HG03571 (cell line): ENCODE measurements at regions not wholly inside any gene's neighbourhood (a gene's known extent, or its start where the extent isn't known, plus 50 kb on each side); places are given as distances from the start of the nearest gene placed in this dataset.

Experiments
- ATAC-seq: cut with Tn5 transposase; IDR thresholded peaks from one replicate; pipeline ENCODE4 v1.9.1; 2021; ENCODE audit not compliant: unreplicated experiment

- no peak for ATAC-seq
Observed at GRCh38 chr1:4086085-4086850, 186.2 kb upstream of the C1orf174 start.

GRCh38 chr1:4086921-4087320 is 186.8 kb upstream of the C1orf174 start:
- ATAC-seq = no peak

DNA sequence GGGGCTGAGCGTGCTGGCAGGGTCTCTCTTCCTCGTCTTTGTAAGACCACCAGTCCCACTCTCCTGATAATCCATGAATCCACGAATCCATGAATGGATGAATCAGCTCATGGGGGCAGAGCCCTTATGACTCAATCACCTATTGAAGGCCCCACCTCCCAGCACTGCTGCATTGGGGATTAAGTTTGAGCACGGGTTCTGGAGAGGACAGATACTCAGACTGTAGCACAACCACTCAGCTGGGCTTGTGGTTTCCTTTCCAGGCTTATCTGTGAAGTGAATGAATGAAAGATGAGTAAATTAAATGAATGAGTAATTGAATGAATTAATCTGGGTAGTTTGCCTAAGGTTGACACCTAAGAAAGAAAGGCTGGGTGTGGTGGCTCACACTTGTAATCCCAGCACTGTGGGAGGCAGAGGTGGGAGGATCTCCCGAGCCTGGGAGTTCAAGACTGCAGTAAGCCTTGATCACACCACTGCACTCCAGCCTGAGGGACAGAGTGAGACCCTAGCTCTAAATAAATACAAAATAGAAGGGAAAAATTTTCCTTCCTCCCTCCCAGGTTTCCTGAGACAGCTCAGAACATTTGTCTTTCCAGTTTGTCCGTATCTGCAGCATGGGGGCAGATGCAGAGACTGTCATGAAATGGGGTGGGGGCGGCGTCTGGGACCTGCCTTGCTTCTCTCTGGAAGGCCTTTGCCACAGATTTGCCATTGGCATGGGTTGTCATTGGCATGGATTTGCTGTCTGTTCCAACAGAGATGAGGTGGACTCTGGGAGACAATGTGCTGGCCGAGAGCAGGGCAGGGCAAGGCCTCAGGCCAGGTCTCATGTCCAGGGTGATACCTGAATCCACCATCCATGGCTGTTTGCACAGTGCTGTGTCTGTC is 187.7 kb upstream of the C1orf174 start:
- ATAC-seq = no peak

DNA sequence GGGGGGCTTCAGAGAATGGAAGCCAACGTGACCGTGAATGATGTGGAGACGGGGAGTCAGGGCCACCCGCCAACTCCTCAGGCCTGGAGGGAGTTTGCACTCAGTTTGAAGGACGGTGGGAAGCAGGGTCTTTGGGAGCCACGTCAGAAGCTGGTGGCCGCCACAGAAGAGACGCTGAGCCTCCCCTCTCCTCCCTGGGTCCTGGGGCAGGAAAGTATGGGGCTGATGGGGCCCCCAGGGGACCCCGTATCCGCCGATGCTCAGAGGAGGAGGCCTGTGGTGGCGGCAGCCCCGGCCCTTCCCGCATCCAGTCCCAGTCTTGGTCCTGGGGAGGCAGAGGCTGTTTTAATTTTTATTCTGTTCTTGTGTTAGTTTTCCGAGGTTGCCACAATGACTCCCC is 188.6 kb upstream of the C1orf174 start:
- no peak for ATAC-seq

DNA sequence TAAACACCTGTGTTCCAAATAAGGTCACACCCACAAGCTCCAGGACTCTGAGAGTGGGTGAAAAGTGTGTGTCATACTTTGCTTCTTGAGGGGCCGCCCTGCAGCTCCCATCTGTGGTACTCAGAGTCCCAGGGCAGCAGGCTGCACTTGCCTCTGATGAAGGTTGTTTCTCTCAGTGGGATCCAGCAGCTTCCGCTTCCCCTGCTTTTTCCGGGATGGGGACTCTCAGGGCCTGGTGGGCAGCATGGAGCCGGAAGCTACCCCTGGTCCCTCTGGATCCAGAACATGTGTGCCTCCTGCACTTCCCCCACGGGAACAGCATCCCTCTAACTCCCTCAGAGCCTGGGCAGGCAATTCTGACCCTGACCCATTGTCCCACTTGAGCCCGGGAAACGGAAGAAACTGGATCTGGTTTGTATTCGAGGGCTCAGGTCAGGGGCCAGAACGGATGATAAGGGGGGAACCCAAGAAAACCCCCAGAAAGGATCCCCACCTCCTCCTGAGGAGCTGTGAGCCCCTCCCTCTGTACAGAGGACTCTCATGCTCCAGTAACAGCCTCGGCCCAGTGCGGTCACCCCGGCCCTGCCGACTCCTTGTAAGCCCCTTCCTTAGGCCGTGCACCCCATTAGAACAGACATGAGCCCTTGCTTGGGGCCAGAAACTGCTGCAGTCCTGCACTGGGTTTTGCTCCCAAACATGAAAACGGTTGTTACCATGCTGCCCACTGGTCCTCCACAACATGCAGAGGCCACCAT is 189.5 kb upstream of the C1orf174 start:
- no peak for ATAC-seq

- ATAC-seq = no peak
Observed at GRCh38 chr1:4090556-4090955, 190.5 kb upstream of the C1orf174 start.

DNA sequence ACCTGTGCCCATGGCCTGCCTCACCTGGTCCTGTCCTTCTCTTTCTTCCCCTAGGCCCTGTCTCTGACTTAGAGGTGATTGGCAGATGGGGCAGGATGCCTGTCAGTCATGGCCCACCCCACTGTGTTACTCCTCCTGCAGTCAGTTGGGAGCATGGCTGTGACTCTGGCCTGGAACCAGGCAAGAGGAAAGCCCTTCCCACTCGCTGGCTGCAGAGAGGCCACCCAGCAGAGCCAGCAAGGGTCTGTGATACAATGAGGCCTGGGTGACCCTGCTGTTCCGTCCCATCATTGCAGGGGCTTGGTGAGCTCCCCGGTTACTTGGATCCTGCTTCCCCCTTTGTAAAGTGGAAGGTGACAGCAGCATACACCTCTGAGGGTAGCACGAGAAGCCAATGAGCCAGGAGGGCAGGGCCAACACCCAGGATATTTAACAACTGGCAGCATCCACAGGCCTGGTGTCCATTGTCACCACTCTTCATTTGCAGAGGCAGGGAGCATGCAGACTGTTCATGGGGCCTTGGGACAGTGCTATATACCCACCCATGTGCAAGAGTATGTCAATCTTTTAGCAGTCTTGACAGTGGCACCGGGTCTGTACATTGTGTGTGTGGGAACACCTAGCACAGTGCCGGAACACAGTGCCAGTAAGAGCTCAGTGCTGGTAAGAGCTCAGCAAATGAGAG is 191.0 kb upstream of the C1orf174 start:
- ATAC-seq = no peak

DNA sequence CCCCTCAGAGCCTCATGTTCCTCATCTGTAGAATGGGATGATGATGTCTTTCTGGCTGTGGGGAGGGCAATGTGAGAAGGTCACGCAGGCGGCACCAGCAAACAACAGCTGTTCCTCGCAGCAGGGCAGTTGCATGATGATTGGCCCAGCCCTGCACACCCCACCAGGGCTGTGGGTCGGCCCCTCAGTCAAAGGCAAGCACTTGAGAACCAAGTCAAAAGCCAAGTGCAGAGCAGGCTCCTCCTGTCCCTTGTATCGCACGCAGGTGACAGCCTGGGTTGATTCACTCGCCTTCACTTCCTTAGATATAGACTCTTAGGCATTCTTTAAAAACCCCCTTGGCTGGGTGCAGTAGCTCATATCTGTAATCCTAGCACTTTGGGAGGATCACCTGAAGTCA is 191.9 kb upstream of the C1orf174 start:
- ATAC-seq = no peak

- no peak for ATAC-seq
Observed at GRCh38 chr1:4093856-4094565, 193.9 kb upstream of the C1orf174 start.

GRCh38 chr1:4095433-4095971 is 195.4 kb upstream of the C1orf174 start:
- ATAC-seq = no peak

- no peak for ATAC-seq
Observed at GRCh38 chr1:4101459-4102161, 201.5 kb upstream of the C1orf174 start.

DNA sequence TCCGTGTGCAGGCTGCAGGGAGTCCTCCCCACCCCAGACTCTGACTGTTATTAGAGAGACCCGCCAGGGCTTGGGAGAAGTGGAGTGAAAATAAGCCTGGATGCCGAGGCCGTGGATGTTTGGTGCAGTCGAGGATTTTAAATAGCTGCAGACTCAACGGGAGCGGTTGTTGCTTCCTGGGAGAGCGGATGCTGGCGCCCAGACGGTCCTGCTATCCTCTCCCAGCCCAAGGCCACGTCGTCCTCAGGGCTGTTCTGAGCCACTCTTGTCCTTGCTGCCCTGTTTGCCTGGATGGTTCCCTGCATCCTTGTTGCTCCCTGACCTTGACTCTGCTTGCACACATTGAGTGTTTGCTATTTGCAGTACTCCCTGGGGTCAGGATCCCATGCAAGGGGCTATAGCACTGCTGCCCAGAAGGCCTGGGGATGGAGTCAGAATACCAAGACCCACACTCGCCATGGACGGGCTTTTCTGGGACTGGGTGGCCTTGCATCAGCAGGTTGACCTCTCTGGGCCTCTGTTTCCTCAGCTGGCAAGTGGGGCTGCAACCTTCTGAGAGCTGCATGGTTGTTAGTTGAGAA is 205.3 kb upstream of the C1orf174 start:
- ATAC-seq = no peak

DNA sequence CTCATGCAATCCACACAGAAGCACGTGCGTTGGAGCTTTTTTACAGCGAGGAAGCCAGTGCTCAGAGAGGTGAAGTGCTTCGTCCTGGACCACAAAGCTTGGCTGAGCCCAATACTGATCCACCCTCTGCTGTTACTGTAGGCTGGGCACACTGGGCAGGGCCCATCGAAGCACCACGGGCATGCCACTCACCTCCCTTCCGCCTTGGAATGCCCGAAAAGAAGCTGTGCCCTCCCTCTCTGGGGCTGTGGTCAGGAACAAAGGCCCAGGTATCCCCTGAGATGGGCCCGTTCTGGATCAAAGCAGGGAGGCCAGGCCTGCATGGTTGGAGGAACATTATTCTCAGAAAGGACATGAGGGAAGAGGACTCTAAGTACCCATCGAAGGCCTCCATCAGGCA is 206.7 kb upstream of the C1orf174 start:
- no peak for ATAC-seq

DNA sequence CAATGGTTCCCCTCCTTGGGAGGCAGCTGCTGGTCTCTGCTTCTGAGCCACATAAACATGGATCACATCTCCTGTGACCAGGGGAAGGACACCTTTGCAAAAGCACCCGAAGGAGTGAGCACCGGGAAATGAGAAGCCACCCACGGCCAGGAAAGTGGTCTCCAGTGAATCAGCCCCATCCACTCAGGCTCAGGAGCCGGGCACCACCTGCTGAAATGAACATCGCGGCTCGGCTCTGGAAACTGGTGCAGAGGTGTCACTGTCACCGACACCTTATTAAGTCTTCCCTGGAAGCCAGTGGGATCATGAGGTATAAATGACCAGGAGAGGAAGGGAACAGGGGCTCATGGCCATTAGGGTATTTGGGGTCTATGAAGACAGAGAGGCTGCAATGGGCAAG is 207.2 kb upstream of the C1orf174 start:
- no peak for ATAC-seq

DNA sequence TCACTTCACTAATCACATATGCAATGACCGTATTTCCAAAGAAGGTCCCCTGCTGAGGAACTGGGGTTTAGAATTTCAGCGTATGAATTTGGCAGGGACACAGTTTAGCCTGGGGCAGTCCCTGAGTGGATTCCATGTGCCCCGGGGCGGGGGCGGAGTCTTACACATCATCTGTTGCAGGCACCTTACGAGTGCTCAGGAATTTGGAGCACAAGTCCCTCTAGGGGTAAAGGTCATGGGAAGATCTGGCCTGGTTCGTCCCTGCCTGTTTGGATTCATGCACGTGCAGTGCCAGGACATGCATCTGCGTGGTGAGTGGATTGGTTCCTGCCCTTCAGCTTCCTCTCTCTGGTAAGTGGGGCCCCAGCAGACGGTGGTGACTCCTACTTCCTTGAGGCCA is 208.3 kb upstream of the C1orf174 start:
- ATAC-seq = no peak

DNA sequence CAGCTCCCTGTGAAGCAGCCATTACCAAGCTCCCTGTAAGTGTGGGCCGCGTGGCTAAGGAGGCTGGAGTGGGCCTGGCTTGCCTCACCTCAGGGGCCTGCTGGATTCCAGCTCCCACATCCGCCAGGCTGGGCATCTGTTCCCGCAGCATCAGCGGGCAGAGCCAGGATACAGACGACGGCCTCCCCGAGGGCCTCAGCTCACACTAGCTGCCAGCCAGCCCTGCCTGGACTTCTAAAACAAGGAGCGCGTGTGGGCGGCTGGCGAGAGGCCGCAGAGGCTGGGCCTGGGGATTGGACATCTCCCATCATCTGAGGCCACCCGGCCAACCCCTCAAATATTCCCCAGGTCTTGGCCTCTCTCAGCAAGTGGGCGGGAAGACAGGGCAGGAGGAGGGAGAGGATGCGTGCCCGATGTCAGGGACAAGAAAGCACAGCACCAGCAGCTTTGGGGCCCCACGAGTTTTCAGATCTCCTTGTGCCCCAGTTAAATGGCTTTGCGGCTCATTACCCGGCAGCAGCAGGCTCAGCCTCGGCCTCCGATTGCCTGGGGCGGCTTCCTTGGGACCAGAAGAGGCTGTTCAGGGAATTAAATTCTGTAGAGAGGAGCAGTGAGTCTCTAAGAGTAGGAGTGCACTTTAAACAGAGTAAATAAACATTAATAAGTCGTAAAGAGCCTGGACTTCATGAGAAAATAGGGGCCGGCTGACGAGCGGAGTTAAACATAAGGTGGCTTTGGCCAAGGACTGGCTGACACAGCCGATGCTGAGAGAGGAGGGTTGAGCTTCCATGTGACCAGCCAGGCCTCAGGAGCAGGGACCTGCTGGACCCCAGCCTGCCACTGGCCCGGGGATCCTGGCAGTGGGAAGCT is 208.9 kb upstream of the C1orf174 start:
- ATAC-seq = no peak

- ATAC-seq = no peak
Observed at GRCh38 chr1:4109628-4109940, 209.5 kb upstream of the C1orf174 start.

DNA sequence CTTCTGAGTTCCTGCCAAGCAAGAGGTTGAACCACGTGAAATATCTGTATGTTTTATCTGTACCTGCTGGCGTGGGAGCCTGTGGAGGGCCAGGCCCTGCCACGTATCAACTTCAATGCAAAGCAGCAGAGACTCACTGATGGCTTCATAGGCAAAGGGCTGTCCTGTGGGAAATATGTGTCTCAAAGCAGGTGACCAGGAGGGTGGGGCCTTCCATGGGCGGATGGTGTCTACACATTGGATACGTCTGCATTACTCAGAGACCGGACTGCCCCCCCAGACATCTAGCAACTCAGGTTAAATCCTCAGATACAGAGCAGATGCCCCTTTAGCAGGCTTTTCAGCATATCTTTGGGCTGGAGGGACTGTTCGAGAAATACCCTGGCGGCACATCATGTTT is 210.8 kb upstream of the C1orf174 start:
- no peak for ATAC-seq
